OCI-LY1 (cell line): ENCODE measurements at regions not wholly inside any gene's neighbourhood (a gene's known extent, or its start where the extent isn't known, plus 50 kb on each side); places are given as distances from the start of the nearest gene placed in this dataset.

Source experiments
- H2AFZ ChIP-seq: fragments of 200-600 bp; sonication (generic), shearing (Covaris generic); 2 replicates; pipeline ENCODE4 v1.6.0; 2014; ENCODE audit warnings: antibody characterized with exemption, mild to moderate bottlenecking, low read length
- H3F3A ChIP-seq: fragments of 200-600 bp; sonication (generic), shearing (Covaris generic); 2 replicates; pipeline ENCODE4 v1.6.0; 2014; ENCODE audit warnings: mild to moderate bottlenecking, antibody characterized with exemption, low read length, moderate library complexity; ENCODE audit not compliant: insufficient read depth
- H3K27ac ChIP-seq: fragments of 200-600 bp; sonication (generic); 2 replicates; pipeline ENCODE4 v1.5.1; 2014; ENCODE audit warnings: low read length, mixed run types, mild to moderate bottlenecking, low read depth; ENCODE audit not compliant: poor library complexity, severe bottlenecking
- H3K27me3 ChIP-seq: fragments of 200-600 bp; sonication (generic); 2 replicates; pipeline ENCODE4 v1.6.0; 2014; ENCODE audit warnings: antibody characterized with exemption, mild to moderate bottlenecking, low read length, moderate library complexity; ENCODE audit not compliant: insufficient read depth
- H3K36me3 ChIP-seq: fragments of 200-600 bp; sonication (generic); 2 replicates; pipeline ENCODE4 v1.6.1; 2014; ENCODE audit warnings: mild to moderate bottlenecking, antibody characterized with exemption, low read length, moderate library complexity, mixed read lengths; ENCODE audit not compliant: insufficient read depth
- H3K4me1 ChIP-seq: fragments of 200-600 bp; sonication (generic); 2 replicates; pipeline ENCODE4 v1.5.1; 2014; ENCODE audit warnings: mild to moderate bottlenecking, low read length, moderate library complexity; ENCODE audit not compliant: insufficient read depth, severe bottlenecking
- H3K4me2 ChIP-seq: fragments of 200-600 bp; sonication (generic), shearing (Covaris generic); 2 replicates; pipeline ENCODE4 v1.6.1; 2014; ENCODE audit warnings: low read length
- H3K4me3 ChIP-seq: fragments of 200-600 bp; sonication (generic); 2 replicates; pipeline ENCODE4 v1.5.1; 2014; ENCODE audit warnings: low read length, low read depth, mild to moderate bottlenecking, mixed read lengths; ENCODE audit not compliant: poor library complexity, severe bottlenecking
- H3K79me2 ChIP-seq: fragments of 200-600 bp; shearing (Covaris generic); 2 replicates; pipeline ENCODE4 v1.6.1; 2016; ENCODE audit warnings: mixed run types, low read length, mixed read lengths; ENCODE audit not compliant: insufficient read depth
- H3K9ac ChIP-seq: fragments of 200-600 bp; sonication (generic), shearing (Covaris generic); 2 replicates; pipeline ENCODE4 v1.6.1; 2014; ENCODE audit warnings: mild to moderate bottlenecking, low read length, mixed read lengths
- H3K9me2 ChIP-seq: fragments of 200-600 bp; sonication (generic), shearing (Covaris generic); 2 replicates; pipeline ENCODE4 v1.6.1; 2014; ENCODE audit warnings: low read depth, mild to moderate bottlenecking, low read length, mixed read lengths
- H3K9me3 ChIP-seq: fragments of 200-600 bp; shearing (Covaris generic); 2 replicates; pipeline ENCODE4 v1.6.1; 2014; ENCODE audit warnings: low read length, mixed read lengths
- H4K20me1 ChIP-seq: fragments of 200-600 bp; sonication (generic), shearing (Covaris generic); 2 replicates; pipeline ENCODE4 v1.6.0; 2016; ENCODE audit warnings: mild to moderate bottlenecking, low read length; ENCODE audit not compliant: insufficient read depth
- EZH2 ChIP-seq: fragments of 200-600 bp; sonication (generic), shearing (Covaris generic); IDR thresholded peaks from 2 replicates; pipeline ENCODE4 v1.8.0; 2017; ENCODE audit warnings: borderline replicate concordance, mixed run types, mild to moderate bottlenecking, antibody characterized with exemption, low read length, moderate library complexity, mixed read lengths
- TF ChIP-seq, protein P1 (sequence below): fragments of 200-600 bp; sonication (generic), shearing (Covaris generic); IDR thresholded peaks from 2 replicates; pipeline ENCODE4 v1.5.1; 2017; ENCODE audit warnings: mild to moderate bottlenecking, antibody characterized with exemption, low read length, moderate library complexity, mixed read lengths

DNA sequence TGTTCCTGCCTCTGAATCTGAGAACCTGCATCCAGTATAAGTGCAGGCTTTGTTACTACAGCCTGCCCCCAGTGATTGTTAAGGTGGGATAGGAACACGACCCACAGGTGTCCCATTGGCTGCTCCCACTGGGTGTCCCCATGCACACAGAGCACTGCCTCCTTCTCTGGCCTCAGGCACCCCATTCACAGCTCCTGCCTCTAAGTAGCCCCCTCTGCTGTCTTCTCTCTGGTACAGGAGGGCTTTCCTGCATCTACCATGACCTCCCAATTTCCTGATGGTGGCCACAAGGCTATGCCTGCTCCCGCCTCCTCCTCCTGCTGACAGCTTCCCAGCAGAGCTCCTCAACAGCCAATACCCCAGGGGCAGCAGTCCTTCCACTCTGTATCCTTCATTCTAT, 238.6 kb upstream of the TMC3 start:
- H3K27ac ChIP-seq = no peak overlapping the region
- H3K4me2 ChIP-seq = no peak overlapping the region
- no peak overlapping the region for H3K4me3 ChIP-seq
- H3F3A ChIP-seq = no peaks in the 10 kb centered on the region; the same call in 1 of the 2 replicates
- no peaks in the 10 kb centered on the region for H3K79me2 ChIP-seq
- H2AFZ ChIP-seq = no peak overlapping the region
- H3K4me1 ChIP-seq = no peaks in the 10 kb centered on the region
- no peaks in the 10 kb centered on the region for H3K9me3 ChIP-seq
- TF ChIP-seq, protein P1, sequence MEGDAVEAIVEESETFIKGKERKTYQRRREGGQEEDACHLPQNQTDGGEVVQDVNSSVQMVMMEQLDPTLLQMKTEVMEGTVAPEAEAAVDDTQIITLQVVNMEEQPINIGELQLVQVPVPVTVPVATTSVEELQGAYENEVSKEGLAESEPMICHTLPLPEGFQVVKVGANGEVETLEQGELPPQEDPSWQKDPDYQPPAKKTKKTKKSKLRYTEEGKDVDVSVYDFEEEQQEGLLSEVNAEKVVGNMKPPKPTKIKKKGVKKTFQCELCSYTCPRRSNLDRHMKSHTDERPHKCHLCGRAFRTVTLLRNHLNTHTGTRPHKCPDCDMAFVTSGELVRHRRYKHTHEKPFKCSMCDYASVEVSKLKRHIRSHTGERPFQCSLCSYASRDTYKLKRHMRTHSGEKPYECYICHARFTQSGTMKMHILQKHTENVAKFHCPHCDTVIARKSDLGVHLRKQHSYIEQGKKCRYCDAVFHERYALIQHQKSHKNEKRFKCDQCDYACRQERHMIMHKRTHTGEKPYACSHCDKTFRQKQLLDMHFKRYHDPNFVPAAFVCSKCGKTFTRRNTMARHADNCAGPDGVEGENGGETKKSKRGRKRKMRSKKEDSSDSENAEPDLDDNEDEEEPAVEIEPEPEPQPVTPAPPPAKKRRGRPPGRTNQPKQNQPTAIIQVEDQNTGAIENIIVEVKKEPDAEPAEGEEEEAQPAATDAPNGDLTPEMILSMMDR = no peak
- no peak for TF ChIP-seq EZH2
- H3K36me3 ChIP-seq = no peaks in the 10 kb centered on the region
- H3K27me3 ChIP-seq = no peaks in the 10 kb centered on the region
- H3K9ac ChIP-seq = no peak overlapping the region
- no peaks in the 10 kb centered on the region for H4K20me1 ChIP-seq
- H3K9me2 ChIP-seq = no peaks in the 10 kb centered on the region

GRCh38 chr15:81611679-81612078, 237.7 kb upstream of the TMC3 start:
- Histone ChIP-seq H3K9me3 (no peaks in the 10 kb centered on the region), H3K27me3 (no peaks in the 10 kb centered on the region), H4K20me1 (no peaks in the 10 kb centered on the region), H3K9ac (no peak overlapping the region), H3K4me1 (no peaks in the 10 kb centered on the region), H3K4me2 (no peak overlapping the region), H3K79me2 (no peaks in the 10 kb centered on the region), H3F3A (no peaks in the 10 kb centered on the region; the same call in 1 of the 2 replicates), H3K36me3 (no peaks in the 10 kb centered on the region), H3K9me2 (no peaks in the 10 kb centered on the region), H3K27ac (no peak overlapping the region), H2AFZ (no peak overlapping the region), H3K4me3 (no peak overlapping the region)
- TF ChIP-seq, protein P1 = no peak
- no peak for TF ChIP-seq EZH2

DNA sequence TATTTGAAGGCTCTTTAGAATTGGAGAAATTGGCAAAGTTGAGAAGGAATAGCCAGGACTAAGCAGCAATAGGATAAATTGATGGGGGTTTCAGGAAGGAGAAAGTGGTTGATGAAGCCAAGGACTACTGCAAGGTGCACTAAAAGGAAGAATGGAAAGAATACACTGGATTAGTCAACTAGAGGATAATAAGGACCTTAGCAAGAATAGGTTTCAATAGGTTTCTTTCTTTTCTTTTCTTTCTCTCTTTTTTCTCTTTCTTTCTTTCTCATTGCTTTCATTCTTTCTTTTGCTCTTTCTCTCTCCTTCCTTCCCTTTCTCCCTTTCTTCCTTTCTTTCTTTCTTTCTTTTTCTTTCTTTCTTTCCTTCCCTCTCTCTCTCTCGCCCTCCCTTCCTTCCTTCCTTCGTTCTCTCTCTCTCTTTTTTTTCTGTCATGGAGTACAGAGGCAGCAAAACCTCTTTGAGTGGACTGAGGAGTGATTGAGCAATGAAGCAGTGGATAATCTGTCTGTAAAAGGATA, 234.4 kb upstream of the TMC3 start:
- H3K9me3 ChIP-seq = no peaks in the 10 kb centered on the region

More for the DNA sequence above, 234.4 kb upstream of the TMC3 start:
- Histone ChIP-seq H3K4me2 (no peak overlapping the region), H3K4me1 (no peaks in the 10 kb centered on the region), H3K9me2 (no peaks in the 10 kb centered on the region), H3K9ac (no peak overlapping the region), H3K4me3 (no peak overlapping the region), H3K79me2 (no peaks in the 10 kb centered on the region), H3K27me3 (no peaks in the 10 kb centered on the region), H3K27ac (no peak overlapping the region), H4K20me1 (no peaks in the 10 kb centered on the region), H2AFZ (no peak overlapping the region), H3F3A (no peaks in the 10 kb centered on the region; the same call in 1 of the 2 replicates), H3K36me3 (no peaks in the 10 kb centered on the region)
- no peak for TF ChIP-seq EZH2
- TF ChIP-seq, protein P1 = no peak
